HG03378 (cell line): ENCODE measurements at regions not wholly inside any gene's neighbourhood (a gene's known extent, or its start where the extent isn't known, plus 50 kb on each side); places are given as distances from the start of the nearest gene placed in this dataset.
A peak's percentile ranks its signal among the peaks of the same experiment; 100 is the strongest.

Source experiments
- ATAC-seq: cut with Tn5 transposase; IDR thresholded peaks from one replicate; pipeline ENCODE4 v1.9.1; 2021; ENCODE audit warnings: mild to moderate bottlenecking, moderate library complexity; ENCODE audit not compliant: unreplicated experiment

DNA sequence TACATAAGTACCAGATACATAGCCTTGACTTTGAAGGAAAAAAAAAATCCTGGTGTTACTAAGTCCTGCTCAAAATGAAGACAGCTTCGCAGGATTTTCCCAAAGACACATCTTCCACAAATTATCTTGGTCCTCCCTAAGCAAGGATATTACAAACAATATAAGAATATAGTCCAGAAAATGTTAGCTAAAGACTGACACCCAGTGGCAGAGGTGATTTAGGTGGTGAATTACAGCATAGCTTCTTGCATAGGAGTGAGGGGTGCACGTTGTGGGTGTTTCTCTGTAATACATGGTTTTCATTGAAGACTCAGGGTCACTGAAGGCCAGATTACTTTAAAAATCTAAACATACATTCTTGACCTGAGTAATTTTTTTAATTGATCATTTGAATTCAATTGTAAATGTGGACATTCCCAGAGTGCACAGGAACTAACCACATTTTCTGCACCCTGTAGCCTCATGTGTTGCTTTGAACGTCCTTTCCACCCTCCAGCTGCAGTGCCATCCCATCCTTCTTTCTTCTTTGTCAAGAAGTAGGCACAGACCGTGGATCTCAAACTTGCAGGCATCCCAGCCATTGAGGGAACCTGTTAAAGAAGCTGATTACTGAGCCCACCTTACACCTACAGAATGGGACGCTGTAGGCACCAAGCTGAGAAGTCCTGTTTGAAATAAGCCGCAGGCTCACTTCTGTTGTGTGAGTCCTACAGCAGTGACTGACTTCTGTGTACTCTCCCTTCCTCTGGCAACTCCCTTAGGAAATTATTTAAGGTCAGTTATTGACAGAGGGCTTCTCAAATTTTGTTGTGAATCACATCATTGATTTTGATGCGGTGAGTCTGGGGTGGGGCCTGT lies 102.6 kb downstream of the PERP start:
- ATAC-seq, result peak; percentile 49

DNA sequence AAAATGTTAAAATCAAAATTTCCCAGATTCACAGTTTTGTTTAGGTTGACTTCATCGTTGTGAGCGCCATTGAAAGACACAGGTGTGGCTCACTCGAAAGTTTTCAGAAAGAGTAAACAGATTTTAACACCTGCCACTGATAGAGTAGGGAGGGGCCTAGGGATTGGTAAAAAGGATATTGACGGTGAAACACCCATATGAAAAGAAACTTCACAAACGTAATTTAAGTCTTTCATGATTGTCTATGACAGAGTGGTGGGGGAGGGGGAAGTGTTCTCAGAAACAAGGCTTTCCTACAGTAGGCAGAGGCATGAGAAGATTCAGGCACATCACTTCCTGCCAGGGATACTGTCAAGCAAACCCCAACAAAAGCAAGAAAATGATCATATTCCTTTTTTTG lies 101.4 kb downstream of the PERP start:
- no peak for ATAC-seq

DNA sequence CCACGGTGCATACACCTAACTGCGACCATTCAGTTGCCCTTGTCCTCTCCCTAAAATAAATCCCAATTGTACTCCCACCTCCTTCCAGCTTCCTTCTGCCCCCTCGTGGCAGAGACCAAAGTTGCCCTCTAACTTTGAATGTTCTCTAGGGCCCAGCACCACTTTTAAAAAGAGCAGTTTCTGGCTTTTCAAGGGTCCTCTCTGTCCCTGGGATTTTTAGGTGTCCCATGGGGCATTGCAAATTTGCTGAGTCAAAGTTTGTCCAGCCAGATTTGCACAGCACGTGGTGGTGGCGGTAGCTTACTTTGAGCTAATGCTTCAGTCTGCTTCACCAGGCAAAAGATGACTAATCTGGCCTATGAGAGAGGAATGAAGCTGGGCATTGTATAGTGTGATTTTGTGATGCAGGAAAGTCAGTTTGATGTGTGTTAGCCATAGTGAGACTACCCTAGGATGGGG lies 100.2 kb downstream of the PERP start:
- ATAC-seq, result no peak

DNA sequence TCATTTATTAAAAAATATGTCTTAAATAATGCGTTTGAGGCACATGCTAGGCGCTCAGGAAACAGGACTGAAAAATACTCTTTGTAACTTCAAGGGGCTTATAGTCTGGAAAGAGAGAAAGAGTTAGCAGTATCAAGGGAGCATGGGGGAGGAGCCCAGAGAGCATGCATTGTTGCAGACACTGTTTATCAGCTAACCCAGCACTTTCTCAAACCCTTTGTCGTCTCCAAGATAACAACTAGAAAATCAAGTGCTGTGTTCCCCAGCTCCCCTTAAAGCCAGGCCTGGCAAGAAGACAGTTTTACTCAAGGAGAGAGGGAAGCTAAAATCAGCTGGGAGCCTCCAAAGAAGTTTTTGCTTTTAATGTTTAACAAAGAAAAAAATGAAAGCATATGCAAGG lies 98.4 kb downstream of the PERP start:
- ATAC-seq, result no peak

DNA sequence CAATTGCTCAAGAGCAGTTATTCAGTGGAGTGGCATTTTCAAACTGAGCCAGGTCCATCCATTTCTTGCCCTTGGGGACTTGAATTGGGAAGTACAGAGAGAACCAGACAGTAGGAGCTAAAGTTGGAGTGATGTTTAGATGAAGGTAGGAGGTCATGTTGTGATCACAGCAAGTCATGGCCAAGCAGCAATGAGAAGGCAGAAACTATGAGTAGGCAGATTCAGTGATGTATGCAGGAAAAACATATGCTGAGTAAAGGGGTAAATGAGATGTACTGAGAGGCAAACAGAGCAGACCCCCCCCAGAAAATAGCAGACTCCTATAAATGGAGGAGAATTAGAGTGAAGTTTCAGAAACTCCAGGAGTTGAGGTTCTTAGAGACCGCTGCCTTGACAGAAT lies 95.8 kb downstream of the PERP start:
- ATAC-seq, result no peak

DNA sequence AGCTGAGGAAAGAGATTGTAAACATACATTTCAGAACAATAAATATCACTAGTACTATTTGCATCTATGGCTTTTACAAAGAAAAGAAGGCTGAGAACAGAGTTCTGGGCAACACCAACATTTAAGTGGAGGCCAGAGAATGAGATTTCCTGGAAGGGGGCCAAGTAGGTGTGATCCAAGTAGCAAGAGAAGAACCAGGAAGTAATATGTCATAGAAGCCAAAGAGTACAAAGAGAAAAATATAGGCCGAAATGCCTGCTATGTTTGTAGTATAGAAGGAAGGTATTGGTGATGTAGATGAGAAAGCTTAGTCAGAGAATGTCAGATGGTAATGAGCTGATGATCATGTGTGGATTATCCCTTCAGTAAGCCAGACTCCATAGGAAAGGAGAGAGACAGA lies 94.5 kb downstream of the PERP start:
- no peak for ATAC-seq

DNA sequence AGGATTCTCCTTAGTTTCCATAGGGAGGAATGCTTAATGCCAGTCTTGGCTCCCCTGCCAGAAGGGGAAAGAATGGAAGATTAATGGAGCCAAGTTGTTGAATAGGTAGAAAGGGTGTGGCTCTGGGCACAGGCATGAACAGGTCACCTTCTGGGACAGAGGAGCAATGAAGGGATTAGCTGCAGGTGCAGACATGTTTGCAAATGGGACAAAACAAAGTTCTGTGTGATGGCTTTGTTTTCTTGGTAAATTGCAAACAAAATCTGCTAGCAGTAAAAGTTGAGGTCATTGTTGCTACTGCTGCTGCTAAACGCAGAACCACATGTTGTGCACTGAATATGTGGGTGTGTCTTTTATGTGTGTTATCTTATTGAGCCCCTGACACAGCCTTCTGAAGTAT lies 93.3 kb downstream of the PERP start:
- no peak for ATAC-seq

DNA sequence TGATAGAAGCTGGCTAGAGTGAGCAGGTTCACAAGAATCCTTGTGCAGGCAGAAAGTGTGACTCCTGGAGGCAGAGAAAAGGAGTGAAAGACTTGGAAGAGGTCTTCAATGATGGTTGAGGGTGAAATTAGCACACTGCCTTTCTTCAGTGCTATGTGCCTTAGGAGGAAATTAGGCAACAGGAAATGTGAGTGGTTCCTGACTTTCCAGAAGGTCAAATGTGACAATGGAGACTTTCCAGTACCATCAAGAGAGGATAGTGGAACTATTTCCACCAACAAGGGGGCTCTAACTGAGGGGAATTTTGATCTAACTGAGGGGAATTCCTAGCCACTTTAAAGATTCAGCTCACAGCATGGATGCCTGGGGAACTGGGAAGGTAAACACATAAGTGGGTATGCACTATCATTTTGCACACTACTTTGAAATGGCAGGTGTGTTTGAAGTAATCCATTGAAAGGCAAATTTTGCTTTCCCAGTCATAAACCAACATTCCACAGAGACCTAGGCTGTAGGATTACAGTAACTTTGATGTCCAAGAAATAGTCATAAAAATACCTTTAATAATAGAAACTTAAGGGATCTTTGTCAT lies 90.0 kb downstream of the PERP start:
- ATAC-seq, result no peak

DNA sequence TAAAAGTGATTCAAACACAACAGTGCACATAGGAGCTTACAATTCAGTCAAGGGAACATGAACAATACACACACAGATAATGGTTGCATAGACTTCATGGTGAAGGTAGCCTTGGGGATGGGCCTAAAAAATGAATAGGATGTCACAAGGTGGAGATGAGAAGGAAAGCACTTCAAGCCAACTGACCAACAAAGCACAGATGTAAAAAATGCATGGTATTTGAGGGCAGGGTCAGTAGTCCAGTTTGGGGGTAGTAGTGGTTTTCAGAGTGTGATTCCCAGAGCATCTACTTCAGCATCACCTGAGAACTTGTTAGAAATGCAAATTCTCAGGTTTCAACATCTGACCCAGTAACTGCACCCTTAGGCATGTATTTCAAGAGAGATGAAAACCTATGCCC lies 88.9 kb downstream of the PERP start:
- ATAC-seq, result no peak

DNA sequence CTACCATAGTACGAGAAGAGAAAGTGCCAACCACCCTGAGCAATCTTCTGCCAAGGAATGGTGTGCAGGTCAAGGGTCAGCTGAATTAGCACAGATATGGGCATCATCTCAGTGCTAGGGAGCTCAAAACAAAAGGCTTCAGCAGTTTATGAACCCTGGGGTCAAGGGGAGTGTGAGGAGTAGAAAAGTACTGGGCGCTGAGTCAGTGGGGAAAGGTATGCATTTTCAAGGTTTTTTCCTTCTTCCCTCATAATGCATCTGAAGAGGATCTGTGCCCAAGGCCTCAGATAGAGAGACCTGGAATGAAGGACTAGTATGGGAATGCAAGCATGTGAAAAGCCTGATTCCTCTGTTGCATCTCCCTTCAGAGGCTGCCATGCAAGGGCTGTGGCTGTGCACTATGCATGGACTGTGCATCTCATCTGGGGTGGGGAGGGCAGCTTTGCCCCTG lies 81.7 kb downstream of the PERP start:
- ATAC-seq, result no peak

DNA sequence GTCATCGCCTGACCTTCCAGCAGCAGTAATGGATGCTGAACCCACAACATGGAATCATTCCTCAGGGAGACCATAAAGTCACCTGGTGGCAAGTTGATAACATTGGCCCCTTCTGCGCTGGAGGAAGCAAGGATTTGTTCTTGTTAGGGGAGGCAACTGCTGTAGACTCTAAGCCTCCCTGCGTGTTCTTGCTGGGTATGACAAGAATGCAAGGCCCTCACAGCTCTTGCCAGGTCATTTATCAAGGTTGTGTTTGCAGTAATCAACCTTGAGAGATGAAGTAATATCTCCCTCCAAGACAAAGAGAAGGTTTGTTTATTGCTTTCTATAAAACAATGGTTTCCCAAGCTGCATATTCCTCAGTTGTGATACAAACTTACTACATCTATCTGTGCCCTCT lies 80.9 kb downstream of the PERP start:
- no peak for ATAC-seq

DNA sequence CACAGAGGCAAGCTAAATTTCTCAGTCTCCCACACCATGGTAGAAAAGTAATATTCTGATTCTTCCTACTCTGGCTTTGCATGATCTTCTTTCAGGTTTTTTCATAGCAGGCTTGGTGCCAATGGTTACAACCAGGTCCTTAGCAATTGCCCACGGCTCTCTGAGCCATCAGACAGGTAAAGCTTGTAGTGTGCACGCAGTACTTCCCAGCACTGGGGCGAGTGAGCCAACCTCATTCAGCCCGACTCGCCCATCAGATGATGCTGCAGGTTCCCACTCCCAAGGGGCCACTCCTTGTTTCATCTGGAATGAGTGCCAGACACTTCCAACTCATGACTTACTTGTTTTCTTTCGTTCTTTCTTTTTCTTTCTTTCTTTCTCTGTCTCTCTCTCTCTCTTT lies 78.3 kb downstream of the PERP start:
- ATAC-seq, result no peak

DNA sequence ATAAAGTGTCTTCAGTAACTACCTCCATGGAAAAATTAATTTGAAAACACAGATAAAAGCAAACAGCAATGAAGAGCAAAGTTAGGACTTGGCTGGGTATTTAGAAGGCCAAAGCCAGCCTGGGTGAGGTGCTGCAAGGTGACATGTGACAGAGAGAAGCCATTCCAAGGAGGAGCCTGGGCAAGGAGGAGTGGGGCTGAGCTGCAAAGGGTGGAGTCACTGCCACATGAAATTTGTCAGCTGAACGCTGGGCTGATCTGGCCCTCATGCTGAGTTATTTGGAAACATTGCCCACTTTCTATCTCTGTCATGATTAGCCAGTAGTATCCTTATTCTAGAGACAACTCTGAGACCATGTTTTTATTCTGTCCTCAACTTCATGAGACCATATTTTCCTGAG lies 76.3 kb downstream of the PERP start:
- no peak for ATAC-seq

DNA sequence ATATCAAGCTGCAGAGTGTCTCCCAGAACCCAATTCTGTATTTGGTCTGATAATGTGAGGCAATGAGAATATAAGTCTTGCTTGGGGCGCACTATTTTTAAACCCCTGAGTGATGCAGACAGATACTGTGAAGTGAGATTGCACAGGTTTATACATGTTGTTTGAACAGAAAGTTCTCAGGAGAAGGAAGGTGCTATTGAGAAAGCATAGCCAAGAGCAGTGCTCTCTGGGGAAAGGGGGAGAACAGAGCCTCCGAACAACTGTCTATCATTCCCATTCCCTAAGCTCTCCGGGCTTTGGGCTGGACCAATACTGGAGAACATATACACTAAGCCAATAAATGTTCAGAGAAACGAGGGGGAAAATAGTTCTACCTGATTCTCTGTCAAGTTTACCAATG lies 75.8 kb downstream of the PERP start:
- ATAC-seq, result no peak

DNA sequence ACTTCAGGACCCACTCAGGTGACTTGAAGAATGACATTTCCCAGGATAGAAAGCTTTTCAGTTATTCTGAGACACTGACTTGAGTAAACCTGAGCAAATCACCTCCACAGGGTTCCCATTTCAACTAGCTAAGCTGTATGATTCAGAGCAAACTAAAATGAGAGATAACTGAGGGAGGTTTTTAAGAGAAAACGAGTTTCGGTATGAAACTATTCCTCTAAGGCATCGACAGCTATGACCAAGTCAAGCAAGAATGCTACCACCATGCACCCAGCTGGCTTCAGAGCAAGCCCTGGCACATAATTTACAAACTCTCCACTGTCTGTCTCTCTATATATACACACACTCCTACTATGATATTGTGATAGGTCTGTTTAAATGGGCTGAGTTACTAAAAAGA lies 75.4 kb downstream of the PERP start:
- ATAC-seq, result no peak

DNA sequence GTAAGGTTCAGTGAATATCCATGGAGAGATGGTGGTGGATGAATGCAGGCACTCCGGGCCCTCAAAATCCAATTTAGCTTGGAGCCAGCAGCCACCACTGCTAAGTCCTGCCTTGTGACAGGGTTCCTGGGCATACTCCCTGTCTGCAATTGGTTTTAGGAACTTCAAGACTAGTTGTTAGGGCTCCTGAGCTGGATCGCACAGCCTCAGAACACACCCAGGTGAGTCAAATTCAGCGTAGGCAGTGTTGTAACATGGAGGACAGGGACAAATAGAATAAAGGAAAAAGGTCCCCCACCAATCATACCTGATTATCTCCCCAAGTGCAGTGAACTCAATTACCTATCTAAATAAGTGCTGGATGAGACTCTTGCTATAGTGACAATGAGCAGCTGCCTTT lies 74.6 kb downstream of the PERP start:
- no peak for ATAC-seq

DNA sequence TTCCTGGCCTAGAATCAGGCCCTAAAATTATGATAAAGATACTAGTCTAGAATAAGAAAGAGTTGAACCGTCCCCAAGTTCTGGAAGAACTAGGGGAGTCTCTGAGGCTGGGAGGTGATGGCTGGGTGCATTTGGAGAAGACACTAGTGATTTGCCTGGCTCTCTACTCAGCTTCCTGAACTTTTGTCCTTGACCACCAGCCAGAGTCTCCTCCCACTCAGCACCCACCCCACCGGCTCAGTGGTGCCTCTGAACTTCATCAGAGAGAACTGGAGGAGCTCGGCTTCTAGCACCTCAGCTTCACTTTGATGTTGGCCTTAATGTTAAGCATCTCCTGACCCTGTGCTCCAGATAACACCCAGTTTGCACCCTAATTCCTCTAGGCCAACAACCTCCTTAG lies 73.0 kb downstream of the PERP start:
- ATAC-seq, result no peak

DNA sequence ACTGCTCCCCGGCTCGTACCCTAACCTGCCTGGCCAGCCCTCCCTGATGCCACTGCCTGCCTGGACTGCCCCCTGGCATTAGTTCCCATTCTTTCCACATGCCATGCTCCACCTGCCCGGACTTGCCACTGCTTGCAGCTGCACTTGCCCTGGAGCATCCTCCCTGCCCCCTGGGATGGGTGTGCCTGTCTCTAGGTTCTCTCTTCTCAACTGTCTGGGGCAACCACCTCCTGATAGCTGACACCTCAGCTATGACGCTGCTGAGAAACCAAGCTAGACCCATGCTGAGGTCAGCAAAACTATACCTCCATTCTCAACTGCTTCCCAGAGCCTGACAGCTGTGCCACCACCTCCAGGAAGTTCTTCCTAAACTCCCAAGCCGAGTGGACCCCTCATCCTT lies 72.1 kb downstream of the PERP start:
- no peak for ATAC-seq

DNA sequence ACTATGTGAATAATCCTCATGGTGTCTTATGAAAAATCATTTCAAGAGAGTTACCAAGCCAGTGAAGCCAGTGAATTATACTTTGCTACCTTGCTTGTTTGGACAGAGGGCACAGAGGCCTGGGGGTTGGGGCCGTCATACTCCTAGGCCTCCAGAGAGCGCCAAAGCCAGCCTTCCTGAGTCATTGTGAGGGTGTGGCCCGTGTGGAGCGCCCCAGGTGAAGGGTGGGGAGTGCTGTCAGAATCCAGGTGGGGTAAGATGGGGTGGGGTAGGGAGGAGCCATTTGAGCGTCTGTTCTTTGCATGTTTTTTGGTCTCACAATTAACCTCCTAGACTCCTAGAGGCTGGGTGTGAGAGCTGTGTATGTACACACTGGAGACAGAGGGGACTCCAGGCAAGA lies 71.1 kb downstream of the PERP start:
- no peak for ATAC-seq

DNA sequence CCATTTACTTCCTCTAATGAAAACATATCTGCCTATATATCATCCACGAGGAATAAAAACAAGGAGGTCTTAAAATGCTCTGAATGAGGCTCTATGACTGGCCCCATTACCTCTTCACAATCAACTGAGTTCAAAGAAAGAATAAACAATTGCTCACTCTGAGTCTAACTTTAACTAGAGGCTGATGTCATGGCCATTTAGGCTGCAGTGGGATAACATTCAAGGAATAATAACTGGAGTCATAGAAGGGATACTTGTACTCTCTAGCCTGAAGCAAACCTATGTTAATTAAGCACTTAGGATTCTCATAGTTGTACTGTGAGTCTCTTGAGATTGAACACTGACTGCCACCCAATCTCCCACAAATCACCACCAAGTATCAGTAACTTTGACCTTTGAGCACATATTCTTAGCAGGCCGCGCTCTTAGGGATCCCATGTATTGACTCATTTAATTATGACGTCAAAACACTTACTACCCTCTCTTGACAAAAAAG lies 70.2 kb downstream of the PERP start:
- ATAC-seq, result no peak

DNA sequence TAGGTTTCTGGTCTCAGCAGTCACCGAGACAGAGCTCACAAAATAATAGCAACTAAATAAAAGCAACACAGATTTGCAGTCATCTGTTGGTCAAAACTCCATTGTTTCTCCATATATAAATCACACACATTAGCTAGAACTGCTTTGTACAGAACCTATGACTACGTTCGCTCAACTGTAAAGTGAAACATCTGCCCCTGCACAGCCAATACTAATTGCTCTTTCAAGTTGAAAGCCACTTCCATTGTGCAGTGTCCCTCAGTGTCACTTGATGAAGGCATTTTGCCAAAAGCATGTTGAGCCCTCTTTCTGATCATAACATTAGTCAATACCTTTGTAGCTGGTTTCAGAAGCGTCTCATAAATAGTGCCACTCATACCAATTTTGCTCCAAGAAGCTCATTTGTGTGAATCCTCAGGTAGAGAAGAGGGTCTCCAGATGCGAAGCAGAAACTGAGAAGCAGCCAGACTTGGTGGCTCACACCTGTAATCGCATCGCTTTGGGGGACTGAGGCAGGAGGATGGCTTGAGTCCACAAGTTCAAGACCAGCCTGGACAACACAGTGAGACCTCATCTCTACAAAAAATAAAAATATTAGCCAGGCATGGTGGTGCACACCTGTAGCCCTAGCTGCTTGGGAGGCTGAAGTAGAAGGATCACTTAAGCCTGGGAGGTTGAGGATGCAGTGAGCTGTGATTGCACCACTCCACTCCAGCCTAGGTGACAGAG lies 68.9 kb downstream of the PERP start:
- ATAC-seq, result no peak
